GM21447 (cell line): ENCODE measurements at regions not wholly inside any gene's neighbourhood (a gene's known extent, or its start where the extent isn't known, plus 50 kb on each side); places are given as distances from the start of the nearest gene placed in this dataset.

Source experiments
- ATAC-seq: cut with Tn5 transposase; IDR thresholded peaks from one replicate; pipeline ENCODE4 v1.9.1; 2021; ENCODE audit not compliant: unreplicated experiment

GRCh38 chr18:77567205-77567604 is 317.6 kb downstream of the GALR1 start:
- ATAC-seq, result no peak

- ATAC-seq, result no peak
Measured at GRCh38 chr18:77571743-77572142, 322.1 kb downstream of the GALR1 start.

GRCh38 chr18:77572537-77572936 is 322.9 kb downstream of the GALR1 start:
- ATAC-seq, result no peak

GRCh38 chr18:77573571-77573970 is 323.9 kb downstream of the GALR1 start:
- no peak for ATAC-seq

- no peak for ATAC-seq
Measured at GRCh38 chr18:77590943-77591515, 341.4 kb downstream of the GALR1 start.

GRCh38 chr18:77597726-77598125 is 348.1 kb downstream of the GALR1 start:
- no peak for ATAC-seq

- ATAC-seq, result no peak
Measured at GRCh38 chr18:77600674-77601073, 351.0 kb downstream of the GALR1 start.

- no peak for ATAC-seq
Measured at GRCh38 chr18:77601567-77601966, 351.9 kb downstream of the GALR1 start.

- no peak for ATAC-seq
Measured at GRCh38 chr18:77607087-77607486, 357.4 kb downstream of the GALR1 start.

GRCh38 chr18:77608807-77609206 is 359.2 kb downstream of the GALR1 start:
- ATAC-seq, result no peak

GRCh38 chr18:77617694-77618093 is 368.0 kb downstream of the GALR1 start:
- ATAC-seq, result no peak

GRCh38 chr18:77619525-77619924 is 369.9 kb downstream of the GALR1 start:
- ATAC-seq, result no peak

GRCh38 chr18:77622009-77622692 is 372.5 kb downstream of the GALR1 start:
- no peak for ATAC-seq

GRCh38 chr18:77632758-77633157 is 383.1 kb downstream of the GALR1 start:
- no peak for ATAC-seq

GRCh38 chr18:77634494-77634893 is 384.8 kb downstream of the GALR1 start:
- ATAC-seq, result no peak

GRCh38 chr18:77635451-77635850 is 385.8 kb downstream of the GALR1 start:
- no peak for ATAC-seq

- no peak for ATAC-seq
Measured at GRCh38 chr18:77635858-77636257, 386.2 kb downstream of the GALR1 start.

- ATAC-seq, result no peak
Measured at GRCh38 chr18:77645170-77645872, 395.7 kb downstream of the GALR1 start.

GRCh38 chr18:77647472-77647871 is 397.8 kb downstream of the GALR1 start:
- no peak for ATAC-seq

GRCh38 chr18:77648411-77648810 is 398.8 kb downstream of the GALR1 start:
- no peak for ATAC-seq

- ATAC-seq, result no peak
Measured at GRCh38 chr18:77650799-77651385, 401.2 kb downstream of the GALR1 start.

GRCh38 chr18:77651441-77651840 is 401.8 kb downstream of the GALR1 start:
- ATAC-seq, result no peak
